ENCODE measurements at regions not wholly inside any gene's neighbourhood (a gene's known extent, or its start where the extent isn't known, plus 50 kb on each side); places are given as distances from the start of the nearest gene placed in this dataset.
"Not testable (repeated sequence)": the region's sequence is repeated elsewhere in the genome, so short reads cannot be mapped to it uniquely, and the experiment has no call there.

GRCh38 chr5:17896605-17897004 lies 262.3 kb downstream of the TAF11L14 start:
- DNase-seq: no peak

GRCh38 chr5:17897776-17898175 lies 263.5 kb downstream of the TAF11L14 start:
- DNase-seq: no peak

DNA sequence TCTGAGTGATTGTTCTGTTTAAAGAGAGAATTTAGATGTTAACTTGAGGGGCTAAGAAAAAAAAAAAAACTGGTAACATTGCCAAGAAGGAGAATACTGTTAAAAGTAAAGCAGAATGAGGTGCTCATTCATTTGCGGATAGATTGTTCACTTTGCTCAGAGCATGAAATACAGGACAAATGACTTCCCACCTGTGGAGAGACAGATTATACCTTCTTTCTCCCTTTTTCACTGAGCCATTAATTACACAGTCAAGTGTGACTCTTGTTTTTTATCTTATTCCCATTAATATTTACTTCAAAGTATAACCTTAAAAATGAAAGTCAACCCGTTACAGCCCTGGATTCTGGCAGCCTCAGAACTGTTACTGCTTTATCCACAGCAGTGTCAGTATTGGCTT lies 264.5 kb downstream of the TAF11L14 start:
- DNase-seq: no peak

DNA sequence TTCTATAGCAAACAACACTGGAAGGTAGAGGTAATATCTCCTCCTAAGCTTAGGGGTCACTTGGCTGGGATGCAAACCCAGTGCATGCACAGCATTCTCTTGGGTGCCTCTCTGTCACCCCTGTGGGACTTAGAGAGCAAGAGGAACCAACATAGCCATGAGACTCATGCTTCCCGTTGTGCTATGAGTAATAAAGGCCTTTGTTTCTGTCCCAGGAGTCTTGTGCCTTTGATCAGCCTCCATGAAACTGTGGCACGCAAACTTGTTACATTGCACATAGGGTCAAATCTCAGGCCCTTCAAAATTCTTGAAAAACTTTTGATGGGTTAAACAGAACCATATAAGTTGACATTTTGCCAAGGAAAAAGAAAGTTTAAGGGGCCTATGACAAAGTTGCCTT lies 272.8 kb downstream of the TAF11L14 start:
- DNase-seq: no peak

DNA sequence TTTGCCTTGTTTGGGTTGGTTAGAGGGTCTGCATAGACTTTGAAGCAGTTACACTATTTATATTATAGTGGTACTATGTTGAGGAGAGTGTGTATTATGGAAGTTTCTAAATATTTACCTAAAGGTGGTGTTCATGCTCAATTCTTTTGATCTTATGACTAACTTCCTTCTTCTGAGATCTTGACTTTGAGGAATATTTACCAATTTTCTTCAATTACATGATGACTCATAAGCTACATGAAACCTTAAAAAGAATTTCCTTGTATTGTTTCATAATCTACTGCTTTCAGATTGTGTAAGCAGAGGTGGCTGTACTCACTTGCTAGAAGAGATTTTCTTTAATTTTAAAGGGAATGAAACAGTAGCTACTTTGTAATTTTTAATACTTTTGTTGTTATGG lies 276.1 kb downstream of the TAF11L14 start:
- DNase-seq: no peak

DNA sequence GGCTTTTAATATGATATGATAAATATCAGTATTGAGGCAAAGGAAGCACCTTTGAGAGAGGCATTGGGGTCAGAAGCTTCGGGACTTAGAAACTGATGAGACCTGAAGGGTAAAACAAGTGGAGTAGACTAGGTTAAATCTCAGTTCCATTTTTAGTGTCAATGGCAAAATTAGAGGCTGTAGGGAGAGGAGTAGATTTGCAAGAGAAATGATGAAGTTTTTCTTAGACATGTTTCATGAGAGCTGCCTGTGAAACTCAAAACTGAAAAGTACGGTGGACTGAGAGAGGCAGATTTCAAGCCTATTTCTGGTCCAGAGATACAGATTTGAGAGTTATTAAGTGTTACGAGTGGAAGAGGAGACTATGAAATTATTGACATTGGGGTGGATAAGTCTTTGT lies 278.5 kb downstream of the TAF11L14 start:
- no peak for DNase-seq

- no peak for DNase-seq
Observed at GRCh38 chr5:17916446-17916845, 282.2 kb downstream of the TAF11L14 start.

- no peak for DNase-seq
Observed at GRCh38 chr5:17917465-17917864, 283.2 kb downstream of the TAF11L14 start.

DNA sequence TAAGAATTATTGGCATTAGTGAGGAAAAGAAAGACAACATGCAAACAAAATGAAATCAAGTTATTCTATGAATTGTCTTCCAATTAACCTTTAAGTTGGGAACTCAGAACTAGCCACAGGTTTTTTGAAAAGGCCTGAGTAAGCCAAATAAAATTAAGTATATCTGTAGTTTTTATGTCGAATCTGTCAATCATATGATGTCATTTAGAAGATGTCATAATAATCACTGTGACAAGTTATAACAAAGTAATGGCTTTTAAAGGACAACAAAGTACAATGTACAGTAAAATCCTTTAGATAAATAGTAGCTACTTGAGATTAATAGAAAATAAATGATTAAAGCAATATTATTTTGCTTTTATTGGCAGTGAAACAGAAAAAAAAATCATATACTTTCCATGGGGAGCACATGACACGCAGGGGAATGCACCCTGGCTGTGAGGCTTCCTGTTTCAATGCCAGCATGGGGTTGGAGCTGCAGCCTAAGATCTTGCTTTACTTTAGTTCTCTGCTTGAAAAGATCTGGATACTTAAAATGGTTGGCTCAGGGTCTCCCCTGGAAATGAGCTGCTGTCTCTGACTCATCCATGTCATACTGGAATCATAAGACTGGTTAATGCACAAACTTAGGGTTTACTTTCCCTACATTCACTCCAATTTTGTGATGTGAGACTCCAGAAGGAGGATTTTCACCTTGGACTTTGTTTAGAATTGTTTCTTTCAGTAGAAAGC lies 284.3 kb downstream of the TAF11L14 start:
- DNase-seq: no peak

DNA sequence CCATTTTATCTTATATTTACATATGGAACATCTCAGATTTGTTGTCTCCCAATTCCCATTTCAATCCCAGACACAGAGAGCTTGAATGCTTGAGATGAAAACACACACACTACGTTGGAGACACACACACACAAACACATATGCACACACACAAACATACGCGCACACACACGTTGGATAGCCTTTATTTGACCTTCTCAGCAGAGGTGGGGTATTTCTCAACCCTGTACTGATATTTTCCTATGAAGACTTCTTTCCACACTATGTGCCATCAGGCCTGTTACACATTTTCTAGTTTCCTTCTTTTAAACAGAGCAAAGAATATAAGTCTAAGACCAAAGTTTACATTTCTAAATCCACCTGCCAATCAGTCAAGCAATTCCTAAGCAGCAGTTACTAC lies 291.0 kb downstream of the TAF11L14 start:
- no peak for DNase-seq

DNA sequence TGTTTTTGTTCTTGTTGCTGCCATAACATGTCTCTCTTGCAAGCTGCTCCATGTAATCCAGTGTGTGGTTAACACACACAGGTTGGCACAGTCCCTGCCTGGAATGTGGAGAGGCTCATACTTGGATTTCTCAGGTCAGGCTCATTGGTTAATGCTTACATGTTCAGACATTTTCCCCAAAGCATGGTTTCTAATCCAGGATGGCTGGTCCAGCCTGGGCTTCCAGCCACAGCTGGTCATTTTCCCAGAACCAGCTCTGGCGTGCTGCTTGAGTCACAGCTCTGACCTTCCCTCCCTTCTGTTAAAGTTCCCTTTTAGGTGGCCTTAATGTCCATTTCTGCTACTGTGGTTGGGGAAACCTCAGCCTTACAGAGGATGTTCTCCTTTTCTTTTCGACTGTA lies 294.3 kb downstream of the TAF11L14 start:
- no peak for DNase-seq

DNA sequence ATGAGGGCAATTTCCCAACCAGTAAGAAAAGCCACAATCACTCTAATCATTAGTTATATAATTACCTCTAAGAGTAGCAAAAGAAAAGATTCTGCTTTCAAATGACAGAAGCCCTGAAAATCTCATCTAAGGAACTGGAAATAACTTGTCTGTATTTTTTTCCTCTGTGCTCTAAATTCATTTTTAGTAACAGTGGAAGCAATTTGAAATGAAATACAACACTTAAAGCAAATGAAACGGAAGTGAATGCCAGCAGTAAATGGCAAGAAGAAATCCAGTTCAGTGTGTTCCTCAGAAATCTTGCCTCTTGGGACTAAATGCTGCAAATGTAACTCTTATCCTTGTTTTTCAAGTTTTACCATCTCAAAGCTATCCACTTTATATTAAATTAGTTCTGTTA lies 294.9 kb downstream of the TAF11L14 start:
- no peak for DNase-seq

GRCh38 chr5:17930346-17930745 lies 296.1 kb downstream of the TAF11L14 start:
- no peak for DNase-seq

- no peak for DNase-seq
Observed at GRCh38 chr5:17944046-17944445, 309.8 kb downstream of the TAF11L14 start.

DNA sequence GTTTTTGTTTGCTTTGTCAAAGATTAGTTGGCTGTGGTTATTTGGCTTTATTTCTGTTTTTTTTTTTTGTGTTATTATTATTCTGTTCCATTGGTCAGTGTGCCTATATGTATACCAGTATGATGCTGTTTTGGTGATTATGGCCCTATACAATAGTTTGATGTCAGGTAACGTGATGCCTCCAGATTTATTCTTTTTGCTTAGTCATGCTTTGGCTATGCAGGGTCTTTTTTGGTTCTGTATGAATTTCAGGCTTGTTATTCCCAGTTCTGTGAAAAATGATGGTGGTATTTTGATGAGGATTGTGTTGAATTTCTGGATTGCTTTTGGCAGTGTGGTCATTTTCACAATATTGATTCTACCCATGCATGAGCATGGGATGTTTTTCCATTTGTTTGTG lies 312.8 kb downstream of the TAF11L14 start:
- no peak for DNase-seq

DNA sequence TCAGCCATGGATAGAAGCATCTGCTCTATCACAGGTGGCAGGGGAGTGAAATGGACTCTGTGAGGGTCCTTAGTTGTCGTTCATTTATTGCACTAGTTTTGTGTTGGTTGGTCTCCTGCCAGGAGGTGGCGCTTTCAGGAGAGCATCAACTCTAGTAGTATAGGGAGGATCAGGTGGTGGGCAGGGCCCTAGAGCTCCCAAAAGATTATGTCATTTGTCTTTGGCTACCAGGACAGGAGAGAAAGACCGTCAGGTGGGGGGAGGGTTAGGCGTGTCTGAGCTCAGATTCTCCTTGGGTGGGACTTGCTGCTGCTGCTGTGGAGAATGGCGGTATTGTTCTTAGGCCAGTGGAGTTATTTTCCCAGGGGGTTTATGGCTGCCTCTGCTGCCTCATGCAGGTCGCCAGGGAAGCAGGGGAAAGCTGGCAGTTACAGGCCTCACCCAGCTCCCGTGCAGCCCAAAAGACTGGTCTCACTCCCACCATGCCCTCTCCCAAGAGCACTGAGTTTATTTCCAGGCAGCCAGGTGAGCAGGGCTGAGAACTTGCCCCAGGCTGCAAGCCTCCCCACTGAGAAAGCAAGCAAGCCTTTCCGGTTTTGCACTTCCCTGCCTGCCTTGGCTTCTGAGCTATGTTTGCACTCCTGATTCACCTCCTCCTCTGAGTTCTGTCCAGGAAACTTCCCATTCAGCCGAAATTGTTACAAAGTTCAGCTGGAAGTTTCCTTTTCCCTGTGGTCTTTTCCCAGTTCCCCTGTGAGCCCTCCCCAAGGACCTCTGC lies 317.3 kb downstream of the TAF11L14 start:
- no peak for DNase-seq

DNA sequence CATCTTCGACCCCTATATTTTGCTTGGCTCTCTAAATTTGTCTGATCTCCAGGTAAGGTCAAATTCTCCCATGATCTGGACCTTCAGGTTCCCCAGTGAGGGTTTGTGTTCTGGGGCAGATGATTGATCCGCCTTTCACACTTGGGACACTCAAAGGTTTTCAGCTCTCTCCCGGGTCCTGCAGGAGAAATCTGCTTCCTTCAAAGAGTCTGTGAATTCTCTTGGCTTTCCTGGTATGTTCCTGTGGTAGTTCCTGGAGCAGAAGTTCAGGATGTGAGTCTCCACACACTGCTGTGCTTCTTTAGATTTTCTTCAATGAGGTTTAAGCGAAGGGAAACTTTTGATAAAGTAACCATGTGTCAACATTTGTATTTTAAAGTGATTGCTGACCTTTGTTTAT lies 318.0 kb downstream of the TAF11L14 start:
- DNase-seq: no peak

DNA sequence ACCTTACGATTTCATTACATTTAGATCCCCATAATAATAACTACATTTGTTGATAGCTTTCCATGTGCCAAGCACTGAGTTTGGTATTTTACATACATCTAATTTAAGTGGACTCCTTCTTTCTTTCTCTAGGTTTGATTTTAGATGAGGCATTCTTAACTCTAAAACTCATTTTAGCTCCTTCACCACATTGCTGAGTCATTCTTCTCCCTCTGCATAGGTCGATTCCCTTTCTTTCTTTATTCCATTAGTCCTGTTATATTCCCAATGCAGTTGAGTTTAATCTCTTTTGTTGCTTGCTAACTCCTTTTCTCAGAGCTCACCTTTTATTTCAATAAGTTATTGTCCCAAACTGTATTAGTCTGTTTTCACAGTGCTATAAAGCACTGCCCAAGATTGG lies 329.8 kb downstream of the TAF11L14 start:
- DNase-seq: no peak

- DNase-seq: no peak
Observed at GRCh38 chr5:17966640-17967402, 332.6 kb downstream of the TAF11L14 start.

GRCh38 chr5:17976404-17976803 lies 342.1 kb downstream of the TAF11L14 start:
- DNase-seq: no peak

- no peak for DNase-seq
Observed at GRCh38 chr5:17978954-17979353, 344.7 kb downstream of the TAF11L14 start.

DNA sequence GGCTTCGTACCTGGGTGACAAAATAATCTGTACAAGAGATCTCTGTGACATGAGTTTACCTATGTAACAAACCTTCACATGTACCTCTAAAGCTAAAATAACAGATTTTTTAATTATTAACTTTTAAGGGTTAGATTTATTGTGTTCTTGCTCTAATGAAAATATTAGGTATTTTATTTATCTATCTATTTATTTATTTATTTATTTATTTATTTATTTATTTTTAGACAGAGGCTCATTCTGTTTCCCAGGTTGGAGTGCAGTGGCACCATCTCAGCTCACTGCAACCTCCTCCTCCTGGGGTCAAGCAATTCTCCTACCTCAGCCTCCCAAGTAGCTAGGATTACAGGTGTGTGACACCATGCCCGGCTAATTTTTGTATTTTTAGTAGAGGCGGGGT lies 348.4 kb downstream of the TAF11L14 start:
- not testable (repeated sequence) for DNase-seq

GRCh38 chr5:17989036-17989435 lies 354.8 kb downstream of the TAF11L14 start:
- no peak for DNase-seq
